GM06990 (cell line): ENCODE measurements at regions not wholly inside any gene's neighbourhood (a gene's known extent, or its start where the extent isn't known, plus 50 kb on each side); places are given as distances from the start of the nearest gene placed in this dataset.
"Not testable (repeated sequence)": the region's sequence is repeated elsewhere in the genome, so short reads cannot be mapped to it uniquely, and the experiment has no call there.

ENCODE experiments used
- DNase-seq: peaks from one replicate; pipeline ENCODE4 v3.0.0-alpha.2; 2011; ENCODE audit not compliant: insufficient read length; ENCODE audit errors: extremely low read depth
- H3K27me3 ChIP-seq: replicated peaks from 2 replicates; pipeline ENCODE4 v1.6.0; 2011; ENCODE audit warnings: low read length; ENCODE audit not compliant: control insufficient read depth, insufficient read depth
- H3K36me3 ChIP-seq: 2 replicates; pipeline ENCODE4 v1.5.1; 2011; ENCODE audit warnings: low read length; ENCODE audit not compliant: control insufficient read depth, insufficient read depth
- H3K4me3 ChIP-seq: replicated peaks from 2 replicates; pipeline ENCODE4 v1.5.1; 2011; ENCODE audit warnings: low read depth, mild to moderate bottlenecking, control low read depth, low read length
- TF ChIP-seq, protein P1 (sequence below): IDR thresholded peaks from 2 replicates; pipeline ENCODE4 v1.5.1; 2011; ENCODE audit warnings: low read length, control low read depth, mild to moderate bottlenecking, inconsistent platforms; ENCODE audit not compliant: insufficient read depth, poor library complexity, severe bottlenecking

DNA sequence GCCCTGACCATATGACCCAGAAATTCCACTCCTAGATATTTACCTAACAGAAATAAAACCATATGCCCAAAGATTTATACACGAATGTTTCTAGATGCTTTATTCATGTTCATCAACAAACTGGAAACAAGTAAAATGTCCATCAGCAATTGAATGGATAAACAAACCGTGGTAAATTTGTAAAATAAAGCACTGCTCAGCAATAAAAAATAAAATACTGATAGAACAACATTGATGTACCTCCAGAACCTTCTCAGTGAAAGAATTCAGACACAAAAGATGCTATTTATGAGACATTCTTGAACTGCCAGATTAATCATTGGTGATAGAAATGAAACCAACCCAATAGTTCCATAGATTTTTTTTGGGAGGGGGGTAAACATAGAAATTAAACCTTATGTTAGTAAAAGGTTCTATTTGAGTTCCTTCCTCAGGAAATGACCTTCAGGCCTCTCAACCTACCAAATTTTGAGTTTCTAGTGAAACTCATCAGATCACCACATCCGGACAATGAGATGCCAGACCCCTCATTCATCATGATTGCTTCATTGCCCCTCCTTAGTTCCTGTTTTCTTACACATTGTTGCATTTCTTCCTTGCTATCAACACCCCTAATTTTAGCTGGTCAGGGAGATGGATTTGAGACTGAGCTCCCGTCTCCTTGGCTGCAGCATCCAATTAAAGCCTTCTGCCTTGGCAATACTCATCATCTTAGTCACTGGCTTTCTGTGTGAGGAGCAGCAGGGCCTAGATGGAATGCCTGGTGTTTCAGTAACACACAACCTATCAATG, 203.5 kb downstream of the LPIN1 start:
- TF ChIP-seq, protein P1, sequence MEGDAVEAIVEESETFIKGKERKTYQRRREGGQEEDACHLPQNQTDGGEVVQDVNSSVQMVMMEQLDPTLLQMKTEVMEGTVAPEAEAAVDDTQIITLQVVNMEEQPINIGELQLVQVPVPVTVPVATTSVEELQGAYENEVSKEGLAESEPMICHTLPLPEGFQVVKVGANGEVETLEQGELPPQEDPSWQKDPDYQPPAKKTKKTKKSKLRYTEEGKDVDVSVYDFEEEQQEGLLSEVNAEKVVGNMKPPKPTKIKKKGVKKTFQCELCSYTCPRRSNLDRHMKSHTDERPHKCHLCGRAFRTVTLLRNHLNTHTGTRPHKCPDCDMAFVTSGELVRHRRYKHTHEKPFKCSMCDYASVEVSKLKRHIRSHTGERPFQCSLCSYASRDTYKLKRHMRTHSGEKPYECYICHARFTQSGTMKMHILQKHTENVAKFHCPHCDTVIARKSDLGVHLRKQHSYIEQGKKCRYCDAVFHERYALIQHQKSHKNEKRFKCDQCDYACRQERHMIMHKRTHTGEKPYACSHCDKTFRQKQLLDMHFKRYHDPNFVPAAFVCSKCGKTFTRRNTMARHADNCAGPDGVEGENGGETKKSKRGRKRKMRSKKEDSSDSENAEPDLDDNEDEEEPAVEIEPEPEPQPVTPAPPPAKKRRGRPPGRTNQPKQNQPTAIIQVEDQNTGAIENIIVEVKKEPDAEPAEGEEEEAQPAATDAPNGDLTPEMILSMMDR: no peak
- DNase-seq: no peak
- H3K4me3 ChIP-seq: no peak overlapping the region

DNA sequence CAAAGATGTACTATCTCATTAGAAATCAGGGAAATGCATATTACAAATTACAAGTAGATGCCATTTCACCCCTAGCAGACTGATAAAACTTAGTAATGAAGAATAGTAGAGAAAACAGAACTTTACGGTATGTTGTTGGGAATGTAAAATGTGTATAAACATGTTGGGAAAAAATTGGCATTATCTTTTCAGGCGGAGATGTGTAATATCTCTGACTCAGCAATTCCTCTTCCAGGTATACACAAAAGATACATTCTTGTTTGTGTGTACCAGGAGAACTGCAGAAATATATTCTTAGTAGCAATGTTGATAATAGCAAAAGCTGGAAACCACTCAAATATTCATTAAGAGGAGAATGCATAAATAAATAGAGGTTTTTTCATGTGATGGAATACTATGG, 204.5 kb downstream of the LPIN1 start:
- Histone ChIP-seq H3K36me3 (no peaks in the 10 kb centered on the region; the same call in 1 of the 2 replicates), H3K4me3 (no peak overlapping the region), H3K27me3 (no peaks in the 10 kb centered on the region)
- TF ChIP-seq, protein P1: no peak
- DNase-seq: no peak

More for the DNA sequence above, 203.5 kb downstream of the LPIN1 start:
- Histone ChIP-seq H3K36me3 (no peaks in the 10 kb centered on the region; the same call in 1 of the 2 replicates), H3K27me3 (no peaks in the 10 kb centered on the region)

DNA sequence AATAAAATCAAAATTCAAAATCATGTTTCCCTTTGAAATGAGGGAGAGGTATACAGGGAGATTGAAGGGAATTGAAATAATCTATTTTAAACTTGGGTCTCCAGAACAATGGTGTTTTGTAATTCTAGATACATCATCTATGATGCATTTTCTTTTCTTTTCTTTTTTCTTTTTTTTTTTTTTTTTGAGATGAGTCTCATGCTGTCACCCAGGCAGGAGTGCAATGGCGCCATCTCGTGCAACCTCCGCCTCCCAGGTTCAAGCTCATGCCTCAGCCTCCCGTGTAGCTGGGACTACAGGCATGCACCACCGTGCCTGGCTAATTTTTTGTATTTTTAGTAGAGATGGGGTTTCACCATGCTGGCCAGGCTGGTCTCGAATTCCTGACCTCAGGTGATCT, 205.1 kb downstream of the LPIN1 start:
- H3K4me3 ChIP-seq, H3K36me3 ChIP-seq, H3K27me3 ChIP-seq, DNase-seq: not testable (repeated sequence)

DNA sequence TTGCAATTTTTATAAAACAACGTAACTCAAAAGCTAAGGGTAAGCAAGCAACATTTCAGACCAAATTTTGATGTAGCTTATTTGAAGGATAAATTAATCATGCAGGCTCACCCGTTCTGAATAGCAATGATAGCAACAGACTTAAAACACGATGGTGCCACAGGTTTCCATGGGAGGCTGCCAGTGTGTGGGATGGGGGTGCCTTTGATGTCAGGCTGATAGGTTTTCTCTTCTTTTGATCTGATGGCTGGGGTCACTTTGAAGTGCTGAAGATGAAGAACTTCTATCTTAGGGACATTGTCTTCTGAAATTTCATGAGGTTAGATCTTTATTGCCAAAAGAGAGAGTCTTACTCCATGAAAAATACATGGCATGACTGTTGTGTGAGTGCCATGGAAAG, 206.8 kb downstream of the LPIN1 start:
- Histone ChIP-seq H3K27me3 (no peaks in the 10 kb centered on the region), H3K4me3 (no peak overlapping the region), H3K36me3 (no peaks in the 10 kb centered on the region; the same call in 1 of the 2 replicates)
- DNase-seq: no peak
- TF ChIP-seq, protein P1: no peak

DNA sequence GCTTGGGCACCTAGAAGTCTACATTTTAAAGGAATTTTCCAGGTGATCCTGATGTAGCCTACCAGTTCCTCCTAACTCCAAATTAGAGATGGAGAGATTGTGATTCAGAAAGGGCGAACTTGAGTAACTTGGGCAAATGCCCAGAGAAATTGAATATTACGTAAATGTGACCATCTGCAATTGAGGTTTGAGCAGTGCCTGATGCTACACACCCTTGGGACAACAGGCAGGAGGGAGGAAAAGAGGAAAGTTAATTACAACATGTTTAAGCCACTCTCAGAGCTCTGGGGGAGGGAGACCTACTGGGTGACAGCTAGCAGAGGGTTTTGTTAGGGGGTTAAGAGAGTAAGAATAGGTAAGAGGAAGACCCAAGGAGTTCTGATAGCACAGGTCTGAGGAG, 208.9 kb downstream of the LPIN1 start:
- TF ChIP-seq, protein P1: no peak
- Histone ChIP-seq H3K27me3 (no peaks in the 10 kb centered on the region), H3K36me3 (no peaks in the 10 kb centered on the region; the same call in 1 of the 2 replicates), H3K4me3 (no peak overlapping the region)
- no peak for DNase-seq

DNA sequence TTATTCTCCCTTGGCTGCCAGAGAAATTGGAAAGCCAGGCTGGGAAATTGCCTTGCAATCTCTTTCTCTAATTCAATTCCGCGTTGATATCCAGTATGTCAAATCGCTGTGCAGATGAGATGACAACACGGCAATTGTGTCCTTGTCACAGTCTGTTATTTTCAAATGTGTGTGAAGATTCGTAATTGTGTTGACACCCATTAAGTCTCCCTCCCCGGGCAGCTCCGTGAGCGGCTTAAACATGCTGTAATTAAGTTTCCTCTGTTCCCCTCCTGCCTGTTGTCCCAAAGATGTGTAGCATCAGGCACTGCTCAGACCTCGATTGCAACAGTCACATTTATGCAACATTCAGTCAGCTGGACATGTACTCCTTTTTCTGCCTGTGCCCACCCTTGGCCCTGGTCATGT, 209.5 kb downstream of the LPIN1 start:
- DNase-seq: no peak
- H3K27me3 ChIP-seq: no peaks in the 10 kb centered on the region
- TF ChIP-seq, protein P1: no peak
- no peak overlapping the region for H3K4me3 ChIP-seq
- H3K36me3 ChIP-seq: no peaks in the 10 kb centered on the region
